Trophoblast cell (in vitro differentiated cells and primary cell): ENCODE measurements at regions not wholly inside any gene's neighbourhood (a gene's known extent, or its start where the extent isn't known, plus 50 kb on each side); places are given as distances from the start of the nearest gene placed in this dataset.

Experiments
- DNase-seq, 2 donors: peaks; one replicate each; pipeline ENCODE4 v3.0.0-alpha.2; 2016
- H2AFZ ChIP-seq: 2 replicates; pipeline ENCODE4 v1.6.1; 2013; ENCODE audit warnings: low read length, moderate library complexity, mild to moderate bottlenecking; ENCODE audit not compliant: insufficient read depth, poor library complexity
- H2AK5ac ChIP-seq: 2 replicates; pipeline ENCODE4 v1.6.1; 2013; ENCODE audit warnings: mild to moderate bottlenecking, low read length
- H2BK120ac ChIP-seq: 2 replicates; pipeline ENCODE4 v1.6.1; 2013; ENCODE audit warnings: low read length, mild to moderate bottlenecking, moderate library complexity; ENCODE audit not compliant: insufficient read depth, poor library complexity
- H2BK12ac ChIP-seq: 2 replicates; pipeline ENCODE4 v1.6.1; 2013; ENCODE audit warnings: mild to moderate bottlenecking, low read length, moderate library complexity
- H2BK5ac ChIP-seq: 2 replicates; pipeline ENCODE4 v1.6.1; 2013; ENCODE audit warnings: low read length, low read depth, moderate library complexity, mild to moderate bottlenecking; ENCODE audit not compliant: poor library complexity
- H3K14ac ChIP-seq: 2 replicates; pipeline ENCODE4 v1.6.1; 2013; ENCODE audit warnings: mild to moderate bottlenecking, low read length
- H3K18ac ChIP-seq: 2 replicates; pipeline ENCODE4 v1.6.1; 2013; ENCODE audit warnings: mild to moderate bottlenecking, low read length
- H3K23ac ChIP-seq: 2 replicates; pipeline ENCODE4 v1.6.1; 2013; ENCODE audit warnings: low read length
- H3K27ac ChIP-seq: 2 replicates; pipeline ENCODE4 v1.5.1; 2013; ENCODE audit warnings: low read depth, mild to moderate bottlenecking, inconsistent platforms, low read length, moderate library complexity
- H3K27me3 ChIP-seq: 2 replicates; pipeline ENCODE4 v1.6.1; 2013; ENCODE audit warnings: inconsistent platforms, mild to moderate bottlenecking, low read length, moderate library complexity; ENCODE audit not compliant: insufficient read depth
- H3K36me3 ChIP-seq, 2 experiments: 1 replicate in 1 of 2; 2 replicates in 1 of 2; pipeline ENCODE4 v1.6.1; 2013; ENCODE audit warnings: low read length in 2 of 2, mild to moderate bottlenecking in 2 of 2, moderate library complexity in 1 of 2; ENCODE audit not compliant: insufficient read depth in 2 of 2, control insufficient read depth in 1 of 2
- H3K4ac ChIP-seq: 2 replicates; pipeline ENCODE4 v1.6.1; 2013; ENCODE audit warnings: low read depth, mild to moderate bottlenecking, low read length, moderate library complexity
- H3K4me1 ChIP-seq, 2 experiments: 1 replicate in 1 of 2; 2 replicates in 1 of 2; pipeline ENCODE4 v1.6.1; 2013; ENCODE audit warnings: low read length in 2 of 2, mild to moderate bottlenecking in 2 of 2, moderate library complexity in 1 of 2; ENCODE audit not compliant: insufficient read depth in 2 of 2, control insufficient read depth in 1 of 2
- H3K4me2 ChIP-seq: 2 replicates; pipeline ENCODE4 v1.6.1; 2013; ENCODE audit warnings: inconsistent platforms, mild to moderate bottlenecking, low read length, moderate library complexity
- H3K4me3 ChIP-seq: 2 replicates; pipeline ENCODE4 v1.5.1; 2013; ENCODE audit warnings: mild to moderate bottlenecking, low read depth, low read length, inconsistent platforms
- H3K79me1 ChIP-seq: one replicate; pipeline ENCODE4 v1.6.1; 2013; ENCODE audit warnings: low read length
- H3K79me2 ChIP-seq: 2 replicates; pipeline ENCODE4 v1.6.1; 2013; ENCODE audit warnings: low read length, mild to moderate bottlenecking; ENCODE audit not compliant: control insufficient read depth, insufficient read depth, poor library complexity
- H3K9ac ChIP-seq: 2 replicates; pipeline ENCODE4 v1.6.1; 2013; ENCODE audit warnings: mild to moderate bottlenecking, low read length
- H3K9me3 ChIP-seq: 2 replicates; pipeline ENCODE4 v1.6.1; 2013; ENCODE audit warnings: low read depth, mild to moderate bottlenecking, control low read depth, inconsistent platforms, low read length; ENCODE audit not compliant: insufficient read depth
- H4K12ac ChIP-seq: 2 replicates; pipeline ENCODE4 v1.6.1; 2013; ENCODE audit warnings: low read depth, mild to moderate bottlenecking, low read length, moderate library complexity
- H4K8ac ChIP-seq: 2 replicates; pipeline ENCODE4 v1.6.1; 2013; ENCODE audit warnings: low read depth, mild to moderate bottlenecking, low read length, moderate library complexity
- H4K91ac ChIP-seq: one replicate; pipeline ENCODE4 v1.6.1; 2013; ENCODE audit warnings: low read depth, mild to moderate bottlenecking, low read length, moderate library complexity
- WGBS: extraction: QIAGEN DNeasy Blood & Tissue Kit; methylation state at CpG from one replicate; pipeline ENCODE4 v1.1.7; 2013; ENCODE audit warnings: missing lambda C conversion rate; ENCODE audit not compliant: insufficient read length, insufficient coverage; ENCODE audit errors: extremely low coverage; 5-methylcytosine and 5-hydroxymethylcytosine counted together

DNA sequence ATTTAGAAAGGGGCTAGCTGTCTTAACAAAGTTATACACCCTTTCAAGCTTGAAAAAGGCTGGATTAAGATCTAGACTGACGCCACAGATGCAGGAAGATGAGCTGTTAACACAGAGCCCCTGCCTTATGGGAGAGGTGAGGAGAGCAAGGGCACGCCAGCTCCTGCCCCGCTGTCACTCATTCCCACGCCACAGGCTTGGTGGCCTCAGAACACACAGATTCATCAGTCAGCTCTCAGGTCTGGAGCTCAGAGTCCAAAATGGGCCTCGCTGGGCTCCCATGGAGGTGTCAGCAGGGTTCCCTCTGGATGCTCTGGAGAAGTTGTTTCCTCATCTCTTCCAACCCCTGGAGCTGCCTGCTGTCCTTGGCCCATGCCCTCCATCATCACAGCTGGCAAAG is 554.2 kb downstream of the TCERG1L start:
- no peak overlapping the region for H3K18ac ChIP-seq
- H3K4me2 ChIP-seq: no peak overlapping the region
- H2BK5ac ChIP-seq: no peak overlapping the region
- no peak for DNase-seq
- H3K4me3 ChIP-seq: no peak overlapping the region
- H4K8ac ChIP-seq: no peak overlapping the region
- no peak overlapping the region for H3K9ac ChIP-seq
- no peaks in the 10 kb centered on the region for H3K79me2 ChIP-seq
- no CpG with 5 or more reads among the region's 5 CpGs for WGBS
- no peak overlapping the region for H2BK12ac ChIP-seq
- no peaks in the 10 kb centered on the region for H3K36me3 ChIP-seq
- no peaks in the 10 kb centered on the region for H3K27me3 ChIP-seq
- no peak overlapping the region for H4K12ac ChIP-seq
- no peak overlapping the region for H3K14ac ChIP-seq
- H2BK120ac ChIP-seq: no peak overlapping the region
- H3K27ac ChIP-seq: no peak overlapping the region
- H2AK5ac ChIP-seq: no peak overlapping the region
- H3K4me1 ChIP-seq: peaks cover 2% of the 10 kb centered on the region in 2 experiments
- H2AFZ ChIP-seq: no peak overlapping the region
- no peak overlapping the region for H3K23ac ChIP-seq
- H3K79me1 ChIP-seq: no peaks in the 10 kb centered on the region
- no peak overlapping the region for H3K4ac ChIP-seq
- no peak overlapping the region for H4K91ac ChIP-seq
- no peaks in the 10 kb centered on the region for H3K9me3 ChIP-seq

DNA sequence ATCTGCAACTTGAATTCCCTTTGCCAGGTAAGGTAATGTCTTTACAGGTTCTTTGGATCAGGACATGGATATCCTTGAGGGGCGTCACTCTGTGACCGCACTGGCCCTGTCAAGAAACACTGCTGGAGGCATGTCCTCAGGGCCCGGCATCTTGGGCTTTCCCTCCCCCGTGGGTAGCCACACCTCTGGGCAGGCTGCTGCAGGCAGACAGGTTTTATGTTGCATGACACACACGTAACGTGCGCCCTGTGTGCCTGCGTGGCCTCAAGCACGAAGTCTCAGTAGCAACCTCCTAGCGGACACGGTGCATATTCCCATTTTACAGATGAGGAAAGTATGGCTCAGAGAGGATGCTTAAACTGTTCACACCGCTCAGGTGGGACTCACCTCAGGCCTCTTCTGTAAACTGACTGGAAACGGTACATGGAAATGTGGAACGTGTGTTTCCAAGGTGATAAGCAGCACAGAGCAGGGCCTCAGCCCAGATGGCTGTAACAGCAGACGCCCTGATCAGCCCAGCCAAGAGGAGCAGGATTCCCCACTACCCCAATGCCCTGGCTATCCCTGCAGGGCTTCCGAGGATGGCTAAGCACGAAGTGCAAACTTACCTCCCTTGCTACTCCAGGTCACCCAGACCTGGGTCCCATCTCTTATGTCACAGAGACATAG is 553.6 kb downstream of the TCERG1L start:
- DNase-seq: peak in 1 of 2 donors; percentile 1
- Histone ChIP-seq H3K4me1 (no peaks in the 10 kb centered on the region), H3K4ac (no peak overlapping the region), H3K36me3 (no peaks in the 10 kb centered on the region), H2AFZ (no peak overlapping the region), H3K4me2 (no peak overlapping the region), H2BK12ac (no peak overlapping the region), H3K79me2 (no peaks in the 10 kb centered on the region), H4K8ac (no peak overlapping the region), H2BK120ac (no peak overlapping the region), H3K79me1 (no peaks in the 10 kb centered on the region), H3K27me3 (no peaks in the 10 kb centered on the region), H4K12ac (no peak overlapping the region), H3K27ac (no peak overlapping the region), H3K9ac (no peak overlapping the region), H3K18ac (no peak overlapping the region), H4K91ac (no peak overlapping the region), H3K14ac (no peak overlapping the region), H3K4me3 (no peak overlapping the region), H2AK5ac (no peak overlapping the region), H3K9me3 (no peaks in the 10 kb centered on the region), H2BK5ac (no peak overlapping the region), H3K23ac (no peak overlapping the region)
- no CpG with 5 or more reads among the region's 17 CpGs for WGBS

DNA sequence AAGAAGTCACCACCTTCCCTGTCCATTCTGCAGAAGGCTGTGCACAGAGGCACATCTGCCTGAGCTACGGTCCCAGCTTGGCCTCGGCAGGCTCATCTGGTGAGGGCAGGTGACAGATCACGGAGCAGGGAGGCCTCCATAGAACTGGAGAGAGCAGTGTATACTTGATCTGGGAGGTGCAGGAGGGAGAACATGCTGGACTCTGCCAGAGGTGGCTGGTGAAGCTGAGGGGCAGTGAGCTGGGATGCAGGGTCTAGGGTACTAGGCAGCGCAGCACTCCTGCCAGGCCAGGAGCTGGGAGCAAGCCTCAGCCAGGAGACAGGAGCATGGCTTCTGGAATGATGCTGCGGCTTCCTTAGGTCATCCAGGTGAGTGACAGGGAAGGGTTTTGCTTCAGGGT is 553.0 kb downstream of the TCERG1L start:
- no peak overlapping the region for H2AFZ ChIP-seq
- H3K9me3 ChIP-seq: no peaks in the 10 kb centered on the region
- no peak overlapping the region for H4K8ac ChIP-seq
- no peak overlapping the region for H4K12ac ChIP-seq
- no peak for DNase-seq
- no peaks in the 10 kb centered on the region for H3K27me3 ChIP-seq
- no peak overlapping the region for H3K27ac ChIP-seq
- no peak overlapping the region for H4K91ac ChIP-seq
- H3K79me1 ChIP-seq: no peaks in the 10 kb centered on the region
- H3K23ac ChIP-seq: no peak overlapping the region
- no peak overlapping the region for H2BK5ac ChIP-seq
- no peak overlapping the region for H2AK5ac ChIP-seq
- H3K36me3 ChIP-seq: no peaks in the 10 kb centered on the region
- H2BK12ac ChIP-seq: no peak overlapping the region
- no peaks in the 10 kb centered on the region for H3K79me2 ChIP-seq
- no peak overlapping the region for H3K9ac ChIP-seq
- peak overlapping the region; percentile 30 for H3K4me3 ChIP-seq
- H2BK120ac ChIP-seq: no peak overlapping the region
- no peak overlapping the region for H3K4ac ChIP-seq
- H3K14ac ChIP-seq: no peak overlapping the region
- no CpG with 5 or more reads among the region's 5 CpGs for WGBS
- H3K4me2 ChIP-seq: no peak overlapping the region
- H3K4me1 ChIP-seq: no peaks in the 10 kb centered on the region
- H3K18ac ChIP-seq: no peak overlapping the region

DNA sequence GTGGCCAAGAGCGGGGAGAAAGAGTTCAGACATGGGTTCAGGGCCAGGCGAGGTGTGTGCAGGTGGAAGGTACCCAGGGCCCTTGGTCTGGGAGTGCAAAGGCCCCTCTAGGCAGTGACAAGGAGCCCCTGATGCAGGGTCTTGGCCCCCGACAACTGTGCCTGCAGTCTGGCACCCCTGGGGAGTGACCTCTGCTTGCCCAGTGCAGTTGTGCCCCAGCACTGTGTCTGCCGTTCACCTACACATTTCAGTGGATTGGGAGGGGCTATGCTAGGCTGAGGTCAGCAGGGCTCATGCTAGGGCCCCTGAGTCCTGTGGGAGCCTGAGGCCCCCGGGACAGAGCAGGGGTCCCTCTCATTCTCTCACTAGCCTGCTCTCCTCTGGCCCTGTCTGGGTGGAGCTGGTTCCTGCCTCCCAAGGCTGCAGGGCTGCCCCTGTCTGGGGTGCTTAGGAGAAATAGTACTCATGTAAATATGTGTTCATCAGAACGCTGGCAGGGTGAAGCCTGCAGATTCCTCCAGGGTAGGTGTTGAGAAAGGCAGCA is 550.4 kb downstream of the TCERG1L start:
- Histone ChIP-seq H2BK12ac (no peak overlapping the region), H4K8ac (no peak overlapping the region), H3K23ac (no peak overlapping the region), H3K4me3 (no peak overlapping the region), H3K18ac (no peak overlapping the region), H3K4me1 (no peaks in the 10 kb centered on the region), H3K9me3 (peaks cover 2% of the 10 kb centered on the region), H4K12ac (no peak overlapping the region), H3K14ac (no peak overlapping the region), H2BK120ac (no peak overlapping the region), H3K4me2 (no peak overlapping the region), H3K4ac (no peak overlapping the region), H2AFZ (no peak overlapping the region), H3K27ac (no peak overlapping the region), H3K36me3 (no peaks in the 10 kb centered on the region), H2AK5ac (no peak overlapping the region), H4K91ac (no peak overlapping the region), H3K27me3 (no peaks in the 10 kb centered on the region), H3K9ac (no peak overlapping the region), H2BK5ac (no peak overlapping the region), H3K79me1 (no peaks in the 10 kb centered on the region), H3K79me2 (no peaks in the 10 kb centered on the region)
- no CpG with 5 or more reads among the region's 6 CpGs for WGBS
- no peak for DNase-seq
